Transverse colon (tissue), 4 donors: ENCODE measurements at regions not wholly inside any gene's neighbourhood (a gene's known extent, or its start where the extent isn't known, plus 50 kb on each side); places are given as distances from the start of the nearest gene placed in this dataset.

ENCODE experiments used
- CTCF ChIP-seq, 5 experiments: fragments of 200-600 bp in 3 of 5; fragments of 450-650 bp in 2 of 5; sonication (generic) in 3 of 5; IDR thresholded peaks; 1 replicate in 2 of 5; 2 replicates in 3 of 5; pipeline ENCODE4 v1.5.1; 2016 to 2017; ENCODE audit warnings: antibody characterized with exemption in 5 of 5, inconsistent platforms in 3 of 5, mild to moderate bottlenecking in 2 of 5, moderate library complexity in 1 of 5
- EP300 ChIP-seq: sonication (generic); formaldehyde crosslinking; IDR thresholded peaks from one replicate; pipeline ENCODE4 v1.6.1; 2017; ENCODE audit warnings: antibody characterized with exemption, low read depth
- POLR2A ChIP-seq: fragments of 450-650 bp; IDR thresholded peaks from one replicate; pipeline ENCODE4 v1.6.1; 2016; ENCODE audit warnings: antibody characterized with exemption, mild to moderate bottlenecking, moderate library complexity
- POLR2AphosphoS5 ChIP-seq, 3 donors: sonication (generic); formaldehyde crosslinking; IDR thresholded peaks; one replicate each; pipeline ENCODE4 v1.6.1; 2016; ENCODE audit warnings: antibody characterized with exemption in 3 of 3

GRCh38 chr7:33707427-33707826, 197.9 kb upstream of the BMPER start:
- TF ChIP-seq POLR2A: no peak
- no peak for TF ChIP-seq CTCF (IDR thresholded peaks at IDR 0.05)
- no peak for TF ChIP-seq POLR2AphosphoS5 (IDR thresholded peaks at IDR 0.05)
- TF ChIP-seq EP300: no peak
